A673 (cell line): ENCODE measurements at regions not wholly inside any gene's neighbourhood (a gene's known extent, or its start where the extent isn't known, plus 50 kb on each side); places are given as distances from the start of the nearest gene placed in this dataset.

Source experiments
- CTCF ChIP-seq: fragments of 300-800, 200-600 bp; sonication (generic); conservative IDR thresholded peaks from 2 replicates; pipeline ENCODE4 v1.5.1; 2017; ENCODE audit warnings: low read depth, mild to moderate bottlenecking, antibody characterized with exemption, low read length, moderate library complexity, mixed read lengths
- EZH2 ChIP-seq: fragments of 200-600 bp; sonication (generic); IDR thresholded peaks from 2 replicates; pipeline ENCODE4 v1.6.1; 2017; ENCODE audit warnings: borderline replicate concordance, low read depth, mild to moderate bottlenecking, mixed read lengths, antibody characterized with exemption, low read length; ENCODE audit not compliant: poor library complexity, severe bottlenecking

- no peak for TF ChIP-seq CTCF
- TF ChIP-seq EZH2 = no peak
Measured at GRCh38 chr9:87277346-87277745, 220.3 kb upstream of the DAPK1 start.
